ENCODE measurements at regions not wholly inside any gene's neighbourhood (a gene's known extent, or its start where the extent isn't known, plus 50 kb on each side); places are given as distances from the start of the nearest gene placed in this dataset.
"Not testable (repeated sequence)": the region's sequence is repeated elsewhere in the genome, so short reads cannot be mapped to it uniquely, and the experiment has no call there.

GRCh38 chr7:43054052-43054722, 58.3 kb upstream of the HECW1 start:
- no peak for DNase-seq

- no peak for DNase-seq
These were observed 55.3 kb upstream of the HECW1 start for GRCh38 chr7:43057141-43057540.

- DNase-seq, result no peak
These were observed 54.0 kb upstream of the HECW1 start for GRCh38 chr7:43058271-43059066.

DNA sequence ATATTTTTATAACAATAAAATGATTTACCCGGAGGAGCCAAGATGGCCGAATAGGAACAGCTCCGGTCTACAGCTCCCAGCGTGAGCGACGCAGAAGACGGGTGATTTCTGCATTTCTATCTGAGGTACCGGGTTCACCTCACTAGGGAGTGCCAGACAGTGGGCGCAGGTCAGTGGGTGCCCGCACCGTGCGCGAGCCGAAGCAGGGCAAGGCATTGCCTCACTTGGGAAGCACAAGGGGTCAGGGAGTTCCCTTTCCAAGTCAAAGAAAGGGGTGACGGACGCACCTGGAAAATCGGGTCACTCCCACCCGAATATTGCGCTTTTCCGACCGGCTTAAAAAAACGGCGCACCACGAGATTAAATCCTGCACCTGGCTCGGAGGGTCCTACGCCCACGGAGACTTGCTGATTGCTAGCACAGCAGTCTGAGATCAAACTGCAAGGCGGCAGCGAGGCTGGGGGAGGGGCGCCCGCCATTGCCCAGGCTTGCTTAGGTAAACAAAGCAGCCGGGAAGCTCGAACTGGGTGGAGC, 53.3 kb upstream of the HECW1 start:
- not testable (repeated sequence) for DNase-seq

Data from fibroblast of upper back skin (primary cell).